RWPE1 (cell line): ENCODE measurements at regions not wholly inside any gene's neighbourhood (a gene's known extent, or its start where the extent isn't known, plus 50 kb on each side); places are given as distances from the start of the nearest gene placed in this dataset.
"Not testable (repeated sequence)": the region's sequence is repeated elsewhere in the genome, so short reads cannot be mapped to it uniquely, and the experiment has no call there.

Experiments
- CTCF ChIA-PET: fragments of 350-600 bp; sonication (Branson Sonifier 250); formaldehyde crosslinking; extraction: SDS; loops from one replicate; lab custom pipeline; 2021; lab: Yijun Ruan, JAX
- POLR2A ChIA-PET: fragments of 400-600 bp; formaldehyde crosslinking; extraction: SDS; loops from one replicate; lab custom pipeline; 2020; ENCODE audit warnings: antibody characterized with exemption; ENCODE audit not compliant: low non-redundant PET; lab: Yijun Ruan, JAX
- DNase-seq: peaks from one replicate; pipeline ENCODE4 v3.0.0; 2012; ENCODE audit warnings: low spot score
- H3K27ac ChIP-seq: fragments of 450-650 bp; 2 replicates; pipeline ENCODE4 v1.5.1; 2017
- TF ChIP-seq, protein P1 (sequence below): fragments of 450-650 bp; conservative IDR thresholded peaks from 2 replicates; pipeline ENCODE4 v1.5.1; 2017; ENCODE audit warnings: low read depth, mild to moderate bottlenecking

DNA sequence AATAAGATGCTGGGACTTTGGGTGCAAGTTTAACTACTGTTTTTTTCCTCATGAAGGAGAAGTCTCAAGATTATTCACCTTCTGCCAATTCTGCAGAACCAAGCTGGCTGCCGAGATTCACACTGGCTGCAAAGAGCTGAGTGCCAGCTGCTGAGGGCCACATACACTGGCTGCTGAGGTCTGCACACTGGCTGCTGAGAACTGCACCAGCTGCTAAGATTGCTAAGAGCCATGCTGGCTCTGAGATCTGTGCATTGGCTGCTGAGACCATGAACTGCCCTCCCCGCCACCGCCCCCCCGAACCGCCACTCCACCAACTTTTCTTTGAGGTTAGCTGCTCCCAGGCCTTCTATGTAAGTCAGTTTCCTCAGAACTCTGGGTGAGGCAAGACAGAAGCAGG, 330.3 kb downstream of the CBLL2 start:
- ChIA-PET POLR2A (no interaction called here), CTCF (no interaction called here)
- no peak overlapping the region for H3K27ac ChIP-seq
- TF ChIP-seq, protein P1, sequence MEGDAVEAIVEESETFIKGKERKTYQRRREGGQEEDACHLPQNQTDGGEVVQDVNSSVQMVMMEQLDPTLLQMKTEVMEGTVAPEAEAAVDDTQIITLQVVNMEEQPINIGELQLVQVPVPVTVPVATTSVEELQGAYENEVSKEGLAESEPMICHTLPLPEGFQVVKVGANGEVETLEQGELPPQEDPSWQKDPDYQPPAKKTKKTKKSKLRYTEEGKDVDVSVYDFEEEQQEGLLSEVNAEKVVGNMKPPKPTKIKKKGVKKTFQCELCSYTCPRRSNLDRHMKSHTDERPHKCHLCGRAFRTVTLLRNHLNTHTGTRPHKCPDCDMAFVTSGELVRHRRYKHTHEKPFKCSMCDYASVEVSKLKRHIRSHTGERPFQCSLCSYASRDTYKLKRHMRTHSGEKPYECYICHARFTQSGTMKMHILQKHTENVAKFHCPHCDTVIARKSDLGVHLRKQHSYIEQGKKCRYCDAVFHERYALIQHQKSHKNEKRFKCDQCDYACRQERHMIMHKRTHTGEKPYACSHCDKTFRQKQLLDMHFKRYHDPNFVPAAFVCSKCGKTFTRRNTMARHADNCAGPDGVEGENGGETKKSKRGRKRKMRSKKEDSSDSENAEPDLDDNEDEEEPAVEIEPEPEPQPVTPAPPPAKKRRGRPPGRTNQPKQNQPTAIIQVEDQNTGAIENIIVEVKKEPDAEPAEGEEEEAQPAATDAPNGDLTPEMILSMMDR, result no peak
- no peak for DNase-seq

DNA sequence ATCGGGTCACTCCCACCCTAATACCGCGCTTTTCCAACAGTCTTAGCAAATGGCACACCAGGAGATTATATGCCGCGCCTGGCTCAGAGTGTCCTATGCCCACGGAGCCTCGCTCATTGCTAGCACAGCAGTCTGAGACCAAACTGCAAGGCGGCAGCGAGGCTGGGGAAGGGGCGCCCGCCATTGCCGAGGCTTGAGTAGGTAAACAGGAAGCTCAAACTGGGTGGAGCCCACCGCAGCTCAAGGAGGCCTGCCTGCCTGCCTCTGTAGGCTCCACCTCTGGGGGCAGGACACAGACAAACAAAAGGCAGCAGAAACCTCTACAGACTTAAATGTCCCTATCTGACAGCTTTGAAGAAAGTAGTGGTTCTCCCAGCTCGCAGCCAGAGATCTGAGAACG, 336.7 kb downstream of the CBLL2 start:
- DNase-seq, POLR2A ChIA-PET, CTCF ChIA-PET, H3K27ac ChIP-seq: not testable (repeated sequence)

DNA sequence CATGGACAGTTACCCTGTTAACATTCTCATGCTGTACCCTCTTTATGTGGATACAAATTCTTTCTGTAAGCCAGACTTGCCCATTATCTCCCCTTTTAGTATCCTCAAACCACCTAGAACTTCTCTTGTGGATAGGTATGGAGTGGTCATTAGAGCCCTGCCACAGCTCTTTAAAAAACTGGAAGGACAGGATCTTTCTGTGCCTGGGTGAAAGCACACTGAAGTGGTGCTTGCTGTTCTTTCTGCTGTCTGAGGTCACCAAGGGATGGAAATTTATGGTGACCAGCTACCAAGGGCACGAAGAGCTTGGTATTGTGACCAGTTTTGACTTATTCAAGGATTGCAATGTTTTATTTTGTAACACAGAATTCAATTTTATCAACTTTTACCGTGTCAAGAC, 344.2 kb downstream of the CBLL2 start:
- no peak overlapping the region for H3K27ac ChIP-seq
- ChIA-PET POLR2A (no interaction called here), CTCF (no interaction called here)
- TF ChIP-seq, protein P1, result no peak
- DNase-seq, result no peak

DNA sequence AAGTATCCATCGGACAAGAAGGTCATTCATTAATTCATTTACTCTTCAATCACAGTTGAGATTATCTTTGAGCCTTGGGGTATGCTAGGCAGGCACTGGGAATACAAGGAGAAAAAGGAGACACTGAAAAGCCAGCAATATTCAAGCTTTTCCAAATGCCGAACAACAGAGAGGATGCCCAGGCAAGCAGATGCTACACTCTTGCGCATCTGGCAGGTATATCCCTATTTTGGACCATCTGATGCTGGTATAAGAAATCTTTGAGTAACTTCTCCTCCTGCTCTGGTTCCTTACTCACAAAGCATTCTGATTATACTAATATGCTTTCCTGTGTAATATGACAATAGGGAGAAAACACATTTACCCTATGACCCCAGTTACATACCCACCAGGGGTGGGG, 354.9 kb downstream of the CBLL2 start:
- DNase-seq, result no peak
- CTCF ChIA-PET, result no interaction called here
- TF ChIP-seq, protein P1, result no peak
- no peak overlapping the region for H3K27ac ChIP-seq
- POLR2A ChIA-PET, result no interaction called here

DNA sequence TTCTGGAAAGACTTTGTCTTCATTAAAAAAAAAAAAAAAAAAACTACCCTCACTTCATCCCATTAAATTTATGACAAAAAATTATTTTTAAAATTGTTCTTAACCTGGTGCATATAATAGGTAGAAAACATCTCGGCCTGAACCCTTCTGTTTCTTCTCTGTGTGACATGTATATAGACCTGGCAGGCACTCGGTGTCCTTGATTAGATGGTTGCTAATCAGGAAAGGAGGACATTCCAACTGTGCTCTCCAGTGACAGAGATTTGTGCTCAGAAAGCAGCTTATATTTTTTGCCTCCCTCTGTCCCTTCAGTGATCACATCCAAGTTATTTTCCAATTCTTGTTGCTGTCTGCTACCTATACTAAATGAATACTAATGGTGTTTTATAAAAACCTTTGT, 355.6 kb downstream of the CBLL2 start:
- no peak for DNase-seq
- ChIA-PET CTCF (no interaction called here), POLR2A (no interaction called here)
- TF ChIP-seq, protein P1, result no peak
- H3K27ac ChIP-seq, result no peak overlapping the region

DNA sequence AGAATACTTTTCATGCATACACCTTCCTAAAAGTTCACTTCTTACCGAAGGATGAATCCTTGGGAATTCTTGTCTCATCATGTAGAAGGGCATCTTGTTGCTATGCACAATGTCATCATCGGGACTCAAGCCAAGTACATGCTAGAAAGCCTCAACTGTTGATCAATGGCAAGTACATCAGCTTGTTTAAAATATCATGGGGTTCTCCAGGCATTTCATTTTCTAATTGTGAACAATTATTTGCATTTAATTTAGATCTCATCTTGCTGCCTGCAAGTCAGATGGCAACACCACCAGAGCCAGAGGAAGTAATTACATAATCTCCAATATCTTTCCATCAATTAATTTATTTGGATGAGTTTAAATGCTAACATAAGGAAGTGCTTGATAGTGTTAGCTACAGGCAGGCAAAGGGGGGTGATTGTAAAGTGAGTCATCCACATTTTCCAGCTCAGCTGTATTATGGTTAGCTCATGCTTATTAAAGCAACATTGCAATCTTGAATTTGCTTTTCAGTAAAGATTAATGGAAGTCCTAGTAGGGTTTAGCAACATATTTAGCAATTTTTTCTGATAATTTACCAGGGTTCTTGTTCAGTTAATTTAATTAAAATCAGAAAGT, 356.5 kb downstream of the CBLL2 start:
- DNase-seq, result peak; percentile 30
- H3K27ac ChIP-seq, result no peak overlapping the region
- CTCF ChIA-PET, result interaction anchor here (0.7 kb wide), 1 partner anchor 21 kb away, joined by 3 read pairs; no protein-coding TSS in a partner anchor
- POLR2A ChIA-PET, result no interaction called here
- TF ChIP-seq, protein P1, result no peak

DNA sequence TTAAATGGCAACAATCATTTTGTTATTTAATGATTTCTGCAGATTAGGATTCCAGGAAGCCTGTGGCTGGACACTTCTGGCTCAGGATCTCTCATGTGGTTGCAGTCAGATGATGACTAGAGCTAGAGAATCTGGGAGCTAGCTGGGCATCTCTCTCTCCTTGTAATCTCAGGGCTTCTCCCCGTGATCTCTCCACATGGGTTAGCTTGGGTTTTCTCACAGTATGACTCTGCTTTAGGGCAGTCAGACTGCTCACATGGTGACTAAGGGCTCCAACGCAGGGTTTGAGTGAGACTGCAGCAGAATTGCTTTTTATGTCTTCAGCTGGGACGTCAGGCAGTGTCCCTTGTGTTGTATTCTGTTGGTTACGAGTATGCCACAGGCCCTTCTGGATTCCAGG, 361.4 kb downstream of the CBLL2 start:
- CTCF ChIA-PET, result no interaction called here
- no peak for DNase-seq
- no peak overlapping the region for H3K27ac ChIP-seq
- POLR2A ChIA-PET, result no interaction called here
- TF ChIP-seq, protein P1, result no peak
